GM20000 (cell line): ENCODE measurements at regions not wholly inside any gene's neighbourhood (a gene's known extent, or its start where the extent isn't known, plus 50 kb on each side); places are given as distances from the start of the nearest gene placed in this dataset.

Source experiments
- DNase-seq: peaks from one replicate; pipeline ENCODE4 v3.0.0; 2012; ENCODE audit warnings: low spot score
- TF ChIP-seq, protein P1 (sequence below): IDR thresholded peaks from 2 replicates; pipeline ENCODE4 v1.5.1; 2012; ENCODE audit warnings: mild to moderate bottlenecking, control low read depth; ENCODE audit errors: extremely low read depth, missing control alignments

DNA sequence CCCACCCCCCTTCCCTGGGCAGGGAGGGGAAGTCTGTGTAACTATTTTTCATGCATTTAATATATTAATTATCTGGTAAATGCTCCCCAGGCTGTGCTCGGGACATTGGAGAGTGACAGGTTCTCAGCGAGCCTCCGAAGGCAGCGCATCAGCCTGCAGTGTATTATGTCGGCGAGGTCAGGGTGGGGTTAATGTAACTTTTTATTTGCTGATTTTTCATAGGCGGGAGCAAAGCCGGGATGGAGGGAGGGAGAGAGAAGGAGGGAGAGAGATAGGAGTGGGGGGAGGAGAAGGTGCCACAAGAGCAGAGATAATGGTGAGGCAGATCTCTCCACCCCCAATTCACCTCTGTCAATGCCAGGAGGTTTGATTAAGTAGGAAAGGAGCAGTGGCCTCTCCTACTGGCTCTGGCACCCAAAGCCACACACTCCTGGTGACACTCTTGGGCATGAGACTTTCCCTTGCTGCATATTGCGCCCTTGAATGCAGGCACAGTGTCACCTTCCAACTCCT lies 104.0 kb downstream of the MRM1 start:
- DNase-seq, result no peak
- TF ChIP-seq, protein P1, sequence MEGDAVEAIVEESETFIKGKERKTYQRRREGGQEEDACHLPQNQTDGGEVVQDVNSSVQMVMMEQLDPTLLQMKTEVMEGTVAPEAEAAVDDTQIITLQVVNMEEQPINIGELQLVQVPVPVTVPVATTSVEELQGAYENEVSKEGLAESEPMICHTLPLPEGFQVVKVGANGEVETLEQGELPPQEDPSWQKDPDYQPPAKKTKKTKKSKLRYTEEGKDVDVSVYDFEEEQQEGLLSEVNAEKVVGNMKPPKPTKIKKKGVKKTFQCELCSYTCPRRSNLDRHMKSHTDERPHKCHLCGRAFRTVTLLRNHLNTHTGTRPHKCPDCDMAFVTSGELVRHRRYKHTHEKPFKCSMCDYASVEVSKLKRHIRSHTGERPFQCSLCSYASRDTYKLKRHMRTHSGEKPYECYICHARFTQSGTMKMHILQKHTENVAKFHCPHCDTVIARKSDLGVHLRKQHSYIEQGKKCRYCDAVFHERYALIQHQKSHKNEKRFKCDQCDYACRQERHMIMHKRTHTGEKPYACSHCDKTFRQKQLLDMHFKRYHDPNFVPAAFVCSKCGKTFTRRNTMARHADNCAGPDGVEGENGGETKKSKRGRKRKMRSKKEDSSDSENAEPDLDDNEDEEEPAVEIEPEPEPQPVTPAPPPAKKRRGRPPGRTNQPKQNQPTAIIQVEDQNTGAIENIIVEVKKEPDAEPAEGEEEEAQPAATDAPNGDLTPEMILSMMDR, result no peak

DNA sequence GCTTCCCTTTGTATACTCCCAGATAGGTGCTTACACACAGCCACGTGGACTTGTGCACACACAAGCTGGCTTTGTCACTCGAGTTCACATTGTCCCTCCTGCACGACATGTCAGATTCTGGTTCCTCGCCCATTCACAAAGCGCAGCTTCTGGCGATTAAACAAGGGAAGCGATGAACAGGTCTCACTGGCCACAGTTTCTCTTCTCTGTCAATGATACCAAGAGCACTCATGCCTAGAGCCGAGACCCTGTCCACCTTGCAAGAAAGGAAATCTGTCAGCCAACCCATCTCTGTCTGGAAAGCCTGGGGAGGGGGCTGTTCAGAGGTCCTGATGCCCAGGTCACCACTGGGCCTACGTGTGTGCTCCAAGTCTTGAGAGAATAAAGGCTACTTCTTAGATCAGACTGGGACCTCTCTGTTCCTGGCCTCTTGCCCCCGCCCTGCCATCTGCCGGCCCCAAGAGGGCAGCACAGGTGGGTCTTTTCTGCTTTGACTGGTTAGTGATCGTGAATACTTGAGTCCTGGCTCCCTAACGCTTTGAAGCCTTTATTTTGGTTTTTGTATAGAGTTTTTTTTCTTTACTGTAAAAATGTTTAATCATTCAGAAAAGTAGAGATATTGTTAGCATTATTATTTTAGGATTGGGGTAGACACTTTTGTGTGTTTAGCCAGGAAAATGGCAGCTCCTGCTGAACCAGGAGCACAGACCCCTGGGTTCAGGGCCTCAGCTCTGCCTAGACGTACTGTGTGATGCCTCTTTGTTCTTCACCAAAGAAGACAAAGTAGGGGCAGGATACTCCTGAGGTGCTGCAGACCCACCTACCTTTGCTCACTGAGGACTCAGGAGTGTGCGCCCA lies 104.7 kb downstream of the MRM1 start:
- TF ChIP-seq, protein P1, result peak; percentile 77
- DNase-seq, result peak; percentile 79

DNA sequence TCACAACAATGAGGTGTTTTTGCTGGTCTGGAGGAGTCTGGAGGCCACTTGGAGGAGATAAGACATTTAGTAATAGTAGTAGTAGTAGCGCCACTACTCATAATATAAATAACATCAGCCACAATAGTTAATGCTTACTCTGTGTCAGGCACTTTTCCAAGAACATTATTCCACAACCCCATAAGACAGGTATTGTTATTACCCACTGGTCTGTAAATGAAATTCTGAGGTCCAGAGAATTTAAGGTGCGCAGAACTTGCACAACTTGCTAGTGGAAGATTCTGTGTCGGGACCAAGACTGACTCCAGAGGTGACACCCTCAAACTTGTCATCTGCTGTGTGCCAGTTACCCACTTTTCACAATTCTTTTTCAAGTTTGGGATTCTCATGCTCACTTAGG lies 106.5 kb downstream of the MRM1 start:
- TF ChIP-seq, protein P1, result no peak
- no peak for DNase-seq

DNA sequence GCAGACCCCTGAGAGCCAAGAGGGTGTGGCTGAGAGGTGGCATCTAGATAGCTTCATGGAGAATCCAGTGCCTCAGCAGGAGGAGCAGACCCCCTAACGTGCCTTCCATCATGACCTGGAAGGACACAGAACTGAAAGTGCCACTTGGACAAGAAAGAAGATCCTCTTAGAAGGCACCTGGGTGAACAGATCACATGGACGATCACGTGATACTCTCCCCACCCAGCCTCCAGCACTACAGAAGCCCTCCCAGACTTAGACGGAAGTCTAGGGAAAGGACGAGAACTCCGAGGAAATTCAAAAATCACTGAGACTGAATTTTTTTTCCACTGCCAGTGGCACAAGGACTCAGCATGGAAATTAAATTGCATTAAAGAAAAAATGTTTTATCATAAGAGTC lies 113.4 kb downstream of the MRM1 start:
- TF ChIP-seq, protein P1, result no peak
- no peak for DNase-seq

DNA sequence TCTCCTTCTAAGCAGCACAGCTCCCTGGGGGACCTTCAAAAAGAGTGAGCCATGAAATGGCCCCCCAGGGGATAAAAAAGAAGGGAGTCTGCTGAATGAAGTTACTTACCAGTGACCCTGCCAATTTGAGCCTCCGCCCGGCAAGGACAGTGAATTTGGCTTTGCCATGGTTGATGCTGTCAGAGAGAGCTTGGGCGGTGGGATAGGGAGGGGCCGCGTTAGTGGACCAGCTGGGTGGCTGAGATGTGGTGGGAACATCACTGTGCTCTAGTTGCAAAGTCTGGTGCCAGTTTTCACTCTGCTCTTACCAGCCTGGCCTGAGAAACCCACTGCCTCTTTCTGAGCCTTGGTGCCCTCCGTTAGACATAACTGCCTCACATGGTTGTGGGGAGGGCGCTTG lies 114.6 kb downstream of the MRM1 start:
- no peak for DNase-seq
- TF ChIP-seq, protein P1, result no peak

DNA sequence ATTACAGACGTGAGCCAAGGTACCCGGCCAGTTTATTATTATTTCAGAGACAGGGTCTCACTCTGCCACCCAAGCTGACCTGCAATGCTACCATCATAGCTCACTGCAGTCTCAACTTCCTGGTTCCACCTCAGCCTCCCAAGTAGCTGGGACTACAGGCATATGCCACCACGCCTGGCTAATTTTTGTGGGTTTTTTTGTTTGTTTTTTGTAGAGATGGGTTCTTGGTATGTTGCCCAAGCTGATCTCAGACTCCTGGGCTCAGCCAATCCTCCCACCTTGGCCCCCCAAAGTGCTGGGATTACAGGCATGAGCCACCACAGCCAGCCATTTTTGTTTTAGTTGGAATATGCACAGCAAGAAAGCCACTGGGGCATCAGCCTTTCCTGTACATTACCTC lies 115.7 kb downstream of the MRM1 start:
- TF ChIP-seq, protein P1, result no peak
- no peak for DNase-seq

DNA sequence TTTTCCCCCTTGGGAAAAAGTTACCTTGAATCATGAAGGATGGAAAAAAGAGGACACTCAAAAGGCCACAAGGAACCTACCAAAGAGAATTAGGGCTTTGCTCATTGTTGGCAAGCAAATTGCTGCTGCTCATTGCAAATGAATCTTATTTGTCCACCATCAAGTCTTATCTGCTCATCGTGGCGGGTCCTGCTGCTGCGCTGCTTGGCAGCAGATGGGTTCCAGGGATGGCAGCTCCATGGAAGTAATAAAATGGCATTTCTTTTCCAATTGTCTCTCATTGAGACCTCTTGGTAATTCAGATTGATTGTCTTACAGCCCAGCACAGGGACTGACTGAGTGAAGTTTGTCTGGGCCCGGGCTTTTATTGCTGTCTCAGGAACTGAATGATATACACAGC lies 118.7 kb downstream of the MRM1 start:
- no peak for DNase-seq
- TF ChIP-seq, protein P1, result no peak
